ENCODE measurements at regions not wholly inside any gene's neighbourhood (a gene's known extent, or its start where the extent isn't known, plus 50 kb on each side); places are given as distances from the start of the nearest gene placed in this dataset.
"Not testable (repeated sequence)": the region's sequence is repeated elsewhere in the genome, so short reads cannot be mapped to it uniquely, and the experiment has no call there.

- H3K4me2 ChIP-seq (ENCODE audit: low read length) = no peak overlapping the region
- ChIA-PET POLR2A (no interaction called here), CTCF (no interaction called here), RAD21 (ENCODE audit: low non-redundant PET in 1 of 2, low total read pairs in 2 of 2, uncharacterized antibody in 2 of 2, unreplicated experiment in 2 of 2) (no interaction called here)
- DNase-seq (ENCODE audit: low read depth, low spot score) (no peak), ATAC-seq (no peak)
- intact Hi-C loops (cut with micrococcal nuclease) = no loop called here
- no peaks in the 10 kb centered on the region for H3K4me1 ChIP-seq (ENCODE audit: control insufficient read depth in 1 of 2, insufficient read depth in 2 of 2, low read length in 2 of 2)
- peaks cover 4 to 10% of the 10 kb centered on the region in 2 experiments; a peak in 2 of 4 replicates for H3K9me3 ChIP-seq (ENCODE audit: control insufficient read depth in 1 of 2, insufficient read depth in 1 of 2, low read depth in 1 of 2, low read length in 2 of 2)
- TF ChIP-seq CEBPB (IDR thresholded peaks at IDR 0.05; ENCODE audit: low read depth) (no peak), SRF (IDR thresholded peaks at IDR 0.05; ENCODE audit: low read depth) (no peak), EGR1 (IDR thresholded peaks at IDR 0.05; ENCODE audit: low read depth) (no peak), REST (IDR thresholded peaks at IDR 0.05; ENCODE audit: low read depth) (no peak), JUND (IDR thresholded peaks at IDR 0.05) (no peak), ZFX (IDR thresholded peaks at IDR 0.05) (no peak), YY1 (IDR thresholded peaks at IDR 0.05; ENCODE audit: extremely low read depth, insufficient replicate concordance, low read depth, low read length) (no peak), RAD21 (IDR thresholded peaks at IDR 0.05; ENCODE audit: low read depth) (no peak), ELF1 (IDR thresholded peaks at IDR 0.05; ENCODE audit: borderline replicate concordance, low read depth) (no peak), FOSL1 (IDR thresholded peaks at IDR 0.05; ENCODE audit: low read depth) (no peak), SP1 (IDR thresholded peaks at IDR 0.05; ENCODE audit: low read depth) (no peak)
- TF ChIP-seq, protein P1, sequence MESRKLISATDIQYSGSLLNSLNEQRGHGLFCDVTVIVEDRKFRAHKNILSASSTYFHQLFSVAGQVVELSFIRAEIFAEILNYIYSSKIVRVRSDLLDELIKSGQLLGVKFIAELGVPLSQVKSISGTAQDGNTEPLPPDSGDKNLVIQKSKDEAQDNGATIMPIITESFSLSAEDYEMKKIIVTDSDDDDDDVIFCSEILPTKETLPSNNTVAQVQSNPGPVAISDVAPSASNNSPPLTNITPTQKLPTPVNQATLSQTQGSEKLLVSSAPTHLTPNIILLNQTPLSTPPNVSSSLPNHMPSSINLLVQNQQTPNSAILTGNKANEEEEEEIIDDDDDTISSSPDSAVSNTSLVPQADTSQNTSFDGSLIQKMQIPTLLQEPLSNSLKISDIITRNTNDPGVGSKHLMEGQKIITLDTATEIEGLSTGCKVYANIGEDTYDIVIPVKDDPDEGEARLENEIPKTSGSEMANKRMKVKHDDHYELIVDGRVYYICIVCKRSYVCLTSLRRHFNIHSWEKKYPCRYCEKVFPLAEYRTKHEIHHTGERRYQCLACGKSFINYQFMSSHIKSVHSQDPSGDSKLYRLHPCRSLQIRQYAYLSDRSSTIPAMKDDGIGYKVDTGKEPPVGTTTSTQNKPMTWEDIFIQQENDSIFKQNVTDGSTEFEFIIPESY (IDR thresholded peaks at IDR 0.05; ENCODE audit: extremely low read depth, insufficient replicate concordance, low read length) = no peak
- no peaks in the 10 kb centered on the region for H3K36me3 ChIP-seq (ENCODE audit: control insufficient read depth in 1 of 2, insufficient read depth in 2 of 2, low read length in 2 of 2)
- no TSS peak for BruUV-seq (replicated peaks)
- no peaks in the 10 kb centered on the region for H3K9me2 ChIP-seq (ENCODE audit: insufficient read depth)
- no peak overlapping the region for H3K27ac ChIP-seq (ENCODE audit: low read depth, low read length)
- no peak overlapping the region for H3K4me3 ChIP-seq (replicated peaks in 1 of 2; ENCODE audit: low read depth in 1 of 2, low read length in 2 of 2)
- no peak overlapping the region for H3K9ac ChIP-seq (ENCODE audit: low read length)
- no peaks in the 10 kb centered on the region for H3K79me2 ChIP-seq (ENCODE audit: insufficient read depth, low read length)
- H4K20me1 ChIP-seq (ENCODE audit: insufficient read depth) = no peaks in the 10 kb centered on the region
- no peak overlapping the region for H2AFZ ChIP-seq (ENCODE audit: low read depth, low read length, poor library complexity, severe bottlenecking)
- H3K27me3 ChIP-seq (ENCODE audit: insufficient read depth, low read length) = no peaks in the 10 kb centered on the region
These were observed 76.7 kb upstream of the RFLNA start for GRCh38 chr12:124218243-124218560.

DNA sequence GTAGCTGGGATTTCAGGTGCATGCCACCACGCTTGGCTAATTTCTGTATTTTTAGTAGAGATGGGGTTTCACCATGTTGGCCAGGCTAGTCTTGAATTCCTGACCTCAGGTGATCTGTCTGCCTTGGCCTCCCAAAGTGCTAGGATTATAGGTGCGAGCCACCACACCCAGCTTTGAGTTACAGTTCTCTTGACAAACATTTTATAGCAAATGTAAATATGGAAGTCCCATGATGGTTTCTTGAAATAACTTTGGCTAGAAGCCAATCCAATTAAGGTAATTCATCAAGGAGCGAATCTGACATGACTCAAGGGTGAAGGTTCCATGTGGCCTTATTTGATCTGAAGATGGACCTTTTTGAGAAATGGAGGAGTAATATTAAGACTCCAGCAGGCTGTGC, 76.2 kb upstream of the RFLNA start:
- H3K27me3 ChIP-seq (ENCODE audit: insufficient read depth, low read length); POLR2A ChIA-PET: not testable (repeated sequence)

More for the DNA sequence above, 76.2 kb upstream of the RFLNA start:
- H3K4me1 ChIP-seq (ENCODE audit: control insufficient read depth in 1 of 2, insufficient read depth in 2 of 2, low read length in 2 of 2); H4K20me1 ChIP-seq (ENCODE audit: insufficient read depth); H3K36me3 ChIP-seq (ENCODE audit: control insufficient read depth in 1 of 2, insufficient read depth in 2 of 2, low read length in 2 of 2); DNase-seq (ENCODE audit: low read depth, low spot score); H3K4me3 ChIP-seq (replicated peaks in 1 of 2; ENCODE audit: low read depth in 1 of 2, low read length in 2 of 2); ATAC-seq; H2AFZ ChIP-seq (ENCODE audit: low read depth, low read length, poor library complexity, severe bottlenecking); BruUV-seq (replicated peaks); CTCF ChIA-PET; RAD21 ChIA-PET (ENCODE audit: low non-redundant PET in 1 of 2, low total read pairs in 2 of 2, uncharacterized antibody in 2 of 2, unreplicated experiment in 2 of 2); intact Hi-C loops (cut with micrococcal nuclease); H3K9me2 ChIP-seq (ENCODE audit: insufficient read depth); H3K79me2 ChIP-seq (ENCODE audit: insufficient read depth, low read length); H3K4me2 ChIP-seq (ENCODE audit: low read length); H3K27ac ChIP-seq (ENCODE audit: low read depth, low read length); H3K9ac ChIP-seq (ENCODE audit: low read length): not testable (repeated sequence)
- peaks cover 4 to 10% of the 10 kb centered on the region in 2 experiments; a peak in 2 of 4 replicates for H3K9me3 ChIP-seq (ENCODE audit: control insufficient read depth in 1 of 2, insufficient read depth in 1 of 2, low read depth in 1 of 2, low read length in 2 of 2)
